Mammary epithelial cell (primary cell): ENCODE measurements at regions not wholly inside any gene's neighbourhood (a gene's known extent, or its start where the extent isn't known, plus 50 kb on each side); places are given as distances from the start of the nearest gene placed in this dataset.
"Not testable (repeated sequence)": the region's sequence is repeated elsewhere in the genome, so short reads cannot be mapped to it uniquely, and the experiment has no call there.

Experiments used
- CTCF ChIP-seq, 2 donors: IDR thresholded peaks in 1 of 2; conservative IDR thresholded peaks in 1 of 2; 2 replicates each; pipeline ENCODE4 v1.5.1; 2011 to 2012; ENCODE audit warnings: inconsistent platforms in 2 of 2, low read length in 2 of 2, mild to moderate bottlenecking in 2 of 2, control low read depth in 1 of 2, low read depth in 1 of 2; ENCODE audit not compliant: insufficient read depth in 1 of 2; ENCODE audit errors: extremely low read depth in 1 of 2
- EZH2 ChIP-seq: IDR thresholded peaks from 2 replicates; pipeline ENCODE4 v1.6.1; 2012; ENCODE audit warnings: low read length, inconsistent platforms, borderline replicate concordance

- not testable (repeated sequence) for TF ChIP-seq CTCF (conservative IDR thresholded peaks at IDR 0.05 in 1 of 2, IDR thresholded peaks at IDR 0.05 in 1 of 2; ENCODE audit: extremely low read depth in 1 of 2, insufficient read depth in 1 of 2, low read depth in 1 of 2, low read length in 2 of 2); EZH2
Observed at GRCh38 chr16:15305889-15306288, 72.2 kb downstream of the NPIPA5 start.
